Spleen (tissue), 11 donors: ENCODE measurements at regions not wholly inside any gene's neighbourhood (a gene's known extent, or its start where the extent isn't known, plus 50 kb on each side); places are given as distances from the start of the nearest gene placed in this dataset.

Experiments used
- DNase-seq: peaks from one replicate; pipeline ENCODE4 v3.0.0-alpha.2; 2020
- H3K27ac ChIP-seq, 8 donors: fragments of 200-600 bp; sonication (generic) in 7 of 8; 1 replicate in 4 of 8; 2 replicates in 4 of 8; pipeline versions ENCODE4 v1.5.0 to v1.8.0; 2016 to 2021; ENCODE audit warnings: inconsistent platforms in 4 of 8, mild to moderate bottlenecking in 4 of 8, moderate library complexity in 1 of 8
- H3K27me3 ChIP-seq, 7 donors: fragments of 200-600 bp; sonication (generic) in 6 of 7; replicated peaks in 1 of 7; 1 replicate in 4 of 7; 2 replicates in 3 of 7; pipeline versions ENCODE4 v1.5.0 to v1.8.0; 2016 to 2021; ENCODE audit warnings: inconsistent platforms in 3 of 7, mild to moderate bottlenecking in 1 of 7
- H3K36me3 ChIP-seq, 6 donors: fragments of 200-600 bp; sonication (generic) in 5 of 6; 1 replicate in 4 of 6; 2 replicates in 2 of 6; pipeline versions ENCODE4 v1.5.0 to v1.8.0; 2016 to 2021; ENCODE audit warnings: inconsistent platforms in 2 of 6
- H3K4me1 ChIP-seq, 6 donors: fragments of 200-600 bp; sonication (generic) in 5 of 6; 1 replicate in 3 of 6; 2 replicates in 3 of 6; pipeline versions ENCODE4 v1.5.0 to v1.8.0; 2016 to 2021; ENCODE audit warnings: inconsistent platforms in 3 of 6
- H3K4me3 ChIP-seq, 8 donors: fragments of 200-600 bp; sonication (generic) in 7 of 8; 1 replicate in 4 of 8; 2 replicates in 4 of 8; pipeline versions ENCODE4 v1.5.0 to v1.8.0; 2016 to 2021; ENCODE audit warnings: inconsistent platforms in 4 of 8, mild to moderate bottlenecking in 4 of 8, moderate library complexity in 2 of 8
- H3K9me3 ChIP-seq, 8 donors: fragments of 200-600 bp; sonication (generic) in 7 of 8; 1 replicate in 4 of 8; 2 replicates in 4 of 8; pipeline versions ENCODE4 v1.5.0 to v1.8.0; 2016 to 2021; ENCODE audit warnings: inconsistent platforms in 4 of 8
- POLR2A ChIP-seq, 3 donors: fragments of 450-650 bp; IDR thresholded peaks; one replicate each; pipeline ENCODE4 v1.5.1; 2017; ENCODE audit warnings: antibody characterized with exemption in 3 of 3, mild to moderate bottlenecking in 1 of 3
- POLR2AphosphoS5 ChIP-seq, 3 donors: sonication (generic); formaldehyde crosslinking; IDR thresholded peaks; one replicate each; pipeline ENCODE4 v1.5.1; 2017; ENCODE audit warnings: antibody characterized with exemption in 3 of 3
- WGBS, 5 donors: extraction: QIAGEN DNeasy Blood & Tissue Kit in 3 of 5; methylation state at CpG; one replicate each; pipeline versions ENCODE4 v1.1.5 to v1.1.7; 2013 to 2018; 5-methylcytosine and 5-hydroxymethylcytosine counted together
- intact Hi-C: fragments of 100-400 bp; cut with DNase I; formaldehyde crosslinking; loops from one replicate; pipeline ENCODE4 v1.15.0; 2023; ENCODE audit warnings: low total_unique reads
- TF ChIP-seq, protein P1 (sequence below), 11 experiments: fragments of 200-600 bp in 7 of 11; fragments of 450-650 bp in 4 of 11; sonication (generic) in 4 of 11; IDR thresholded peaks in 8 of 11; conservative IDR thresholded peaks in 3 of 11; 1 replicate in 7 of 11; 2 replicates in 4 of 11; pipeline versions ENCODE4 v1.4.0 to v1.8.0; 2016 to 2021; ENCODE audit warnings: antibody characterized with exemption in 11 of 11, inconsistent platforms in 4 of 11, mild to moderate bottlenecking in 1 of 11
- donor health status: healthy with polysubstance abuse.
- donor health status: DM: no; HTN: no; CAD: no; lungs with moderate emphysema.
- donor health status: DM: no; HTN: no; CAD: no.
- donor health status: Bipolar disorder and iron deficiency.
- donor health status: healthy.
- donor health status: DM: no; HTN: no; CAD: no.
- donor health status: DM: yes; HTN: yes; CAD: no.

DNA sequence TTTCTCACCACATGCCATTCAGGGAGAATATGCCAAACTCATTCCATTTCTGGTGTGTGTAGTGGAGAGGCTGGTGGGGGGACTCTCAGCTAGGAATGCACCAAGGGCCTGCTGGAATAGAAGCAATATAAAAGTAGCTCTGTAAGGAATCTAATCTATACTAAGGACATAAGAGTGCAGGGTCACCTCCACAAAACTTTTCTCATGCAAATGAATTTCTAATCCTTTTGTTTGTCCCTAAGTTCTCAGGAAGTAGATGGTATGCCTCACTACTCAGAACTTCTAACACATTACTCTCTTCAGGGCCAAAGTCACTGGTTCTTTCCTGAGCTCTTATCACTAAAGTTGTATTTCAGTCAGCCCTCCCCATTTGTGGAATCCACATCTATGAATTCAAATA lies 427.2 kb downstream of the C6orf118 start:
- TF ChIP-seq POLR2A (IDR thresholded peaks at IDR 0.05) (no peak), POLR2AphosphoS5 (IDR thresholded peaks at IDR 0.05) (no peak)
- TF ChIP-seq, protein P1, sequence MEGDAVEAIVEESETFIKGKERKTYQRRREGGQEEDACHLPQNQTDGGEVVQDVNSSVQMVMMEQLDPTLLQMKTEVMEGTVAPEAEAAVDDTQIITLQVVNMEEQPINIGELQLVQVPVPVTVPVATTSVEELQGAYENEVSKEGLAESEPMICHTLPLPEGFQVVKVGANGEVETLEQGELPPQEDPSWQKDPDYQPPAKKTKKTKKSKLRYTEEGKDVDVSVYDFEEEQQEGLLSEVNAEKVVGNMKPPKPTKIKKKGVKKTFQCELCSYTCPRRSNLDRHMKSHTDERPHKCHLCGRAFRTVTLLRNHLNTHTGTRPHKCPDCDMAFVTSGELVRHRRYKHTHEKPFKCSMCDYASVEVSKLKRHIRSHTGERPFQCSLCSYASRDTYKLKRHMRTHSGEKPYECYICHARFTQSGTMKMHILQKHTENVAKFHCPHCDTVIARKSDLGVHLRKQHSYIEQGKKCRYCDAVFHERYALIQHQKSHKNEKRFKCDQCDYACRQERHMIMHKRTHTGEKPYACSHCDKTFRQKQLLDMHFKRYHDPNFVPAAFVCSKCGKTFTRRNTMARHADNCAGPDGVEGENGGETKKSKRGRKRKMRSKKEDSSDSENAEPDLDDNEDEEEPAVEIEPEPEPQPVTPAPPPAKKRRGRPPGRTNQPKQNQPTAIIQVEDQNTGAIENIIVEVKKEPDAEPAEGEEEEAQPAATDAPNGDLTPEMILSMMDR (IDR thresholded peaks at IDR 0.05 in 8 of 11, conservative IDR thresholded peaks at IDR 0.05 in 3 of 11) = no peak
- H3K36me3 ChIP-seq = no peaks in the 10 kb centered on the region
- intact Hi-C loops = no loop called here
- peaks cover 0 to 4% (median 0%) of the 10 kb centered on the region in 8 donors for H3K9me3 ChIP-seq
- no peaks in the 10 kb centered on the region for H3K4me1 ChIP-seq
- no peak for DNase-seq
- no peaks in the 10 kb centered on the region for H3K27me3 ChIP-seq
- H3K27ac ChIP-seq = no peak overlapping the region
- H3K4me3 ChIP-seq = no peak overlapping the region

DNA sequence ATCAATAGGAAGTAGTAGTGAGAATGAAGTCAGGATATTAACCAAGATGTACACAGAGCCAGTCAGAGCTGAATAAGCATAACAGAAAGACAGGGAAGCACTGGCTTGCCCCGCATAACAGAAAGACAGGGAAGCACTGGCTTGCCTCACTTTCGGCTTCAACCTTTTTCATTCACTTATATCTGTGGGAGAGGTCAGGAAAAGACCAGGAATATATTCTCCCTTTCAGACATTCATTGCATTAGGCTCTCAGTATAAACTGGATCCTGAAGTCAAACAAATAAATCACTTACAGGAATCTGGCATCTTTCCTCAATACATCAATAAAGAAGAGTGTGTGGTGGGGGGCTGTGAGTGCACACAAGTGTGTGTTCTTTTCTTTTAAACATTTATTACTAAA lies 437.6 kb downstream of the C6orf118 start:
- H3K4me1 ChIP-seq = no peaks in the 10 kb centered on the region
- no peaks in the 10 kb centered on the region for H3K36me3 ChIP-seq
- H3K27me3 ChIP-seq = no peaks in the 10 kb centered on the region
- no peak overlapping the region for H3K4me3 ChIP-seq
- intact Hi-C loops = no loop called here
- no peak for DNase-seq
- H3K27ac ChIP-seq = no peak overlapping the region
- 79 to 82% (median 80%) methylated on average over 2 of the region's 2 CpGs for WGBS, 5 donors
- TF ChIP-seq POLR2A (IDR thresholded peaks at IDR 0.05) (no peak), POLR2AphosphoS5 (IDR thresholded peaks at IDR 0.05) (no peak)
- TF ChIP-seq, protein P1 (IDR thresholded peaks at IDR 0.05 in 8 of 11, conservative IDR thresholded peaks at IDR 0.05 in 3 of 11) = no peak
- peaks cover 0 to 24% (median 14%) of the 10 kb centered on the region in 8 donors for H3K9me3 ChIP-seq

DNA sequence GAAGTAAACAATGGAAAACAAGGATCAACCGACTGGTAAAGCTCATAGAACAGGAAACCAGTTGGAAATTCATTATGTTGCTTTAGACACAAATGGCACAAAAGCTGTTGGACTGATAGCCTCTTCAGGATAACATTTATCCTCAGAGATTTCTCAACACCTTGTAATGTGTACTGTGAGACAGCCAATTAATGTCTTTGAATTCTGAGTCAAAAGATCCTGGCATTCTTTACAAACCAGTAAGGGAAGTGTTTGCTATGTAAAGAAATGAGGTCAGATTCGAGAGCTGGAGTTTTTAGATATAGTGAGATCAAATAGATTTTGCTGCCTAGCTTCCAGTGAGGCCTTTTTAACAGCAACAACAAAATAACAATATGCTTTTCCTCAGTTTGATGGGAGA lies 439.2 kb downstream of the C6orf118 start:
- Histone ChIP-seq H3K9me3 (peaks cover 0 to 31% (median 21%) of the 10 kb centered on the region in 8 donors), H3K36me3 (no peaks in the 10 kb centered on the region), H3K27me3 (no peaks in the 10 kb centered on the region), H3K27ac (no peak overlapping the region), H3K4me3 (no peak overlapping the region), H3K4me1 (no peaks in the 10 kb centered on the region)
- DNase-seq = no peak
- WGBS, 5 donors = 45 to 57% (median 47%) methylated on average over 2 of the region's 2 CpGs
- TF ChIP-seq POLR2A (IDR thresholded peaks at IDR 0.05) = no peak
- no peak for TF ChIP-seq POLR2AphosphoS5 (IDR thresholded peaks at IDR 0.05)
- TF ChIP-seq, protein P1 (IDR thresholded peaks at IDR 0.05 in 8 of 11, conservative IDR thresholded peaks at IDR 0.05 in 3 of 11) = no peak
- intact Hi-C loops = no loop called here

DNA sequence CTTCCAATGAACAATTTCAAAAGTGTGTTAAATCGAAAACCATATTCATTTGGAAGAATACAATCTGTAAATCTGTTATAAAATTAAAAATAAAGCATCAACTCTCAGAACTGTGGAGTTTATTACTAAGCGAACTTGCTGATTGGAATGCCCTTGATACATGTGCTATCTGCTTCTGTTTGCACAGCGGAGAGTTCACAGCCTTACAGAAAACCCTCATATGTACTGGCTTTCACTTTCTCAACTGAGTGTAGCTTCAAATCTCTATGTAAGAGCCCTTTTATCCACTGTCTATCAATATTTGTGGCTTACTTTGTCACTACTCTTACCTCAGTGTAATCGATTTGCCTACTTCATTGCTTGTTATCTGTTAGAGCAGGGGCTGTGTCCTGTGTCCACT lies 447.4 kb downstream of the C6orf118 start:
- no peak for TF ChIP-seq POLR2AphosphoS5 (IDR thresholded peaks at IDR 0.05)
- no peak for TF ChIP-seq POLR2A (IDR thresholded peaks at IDR 0.05)
- TF ChIP-seq, protein P1 (IDR thresholded peaks at IDR 0.05 in 8 of 11, conservative IDR thresholded peaks at IDR 0.05 in 3 of 11) = no peak
- H3K9me3 ChIP-seq = peaks cover 0 to 28% (median 9%) of the 10 kb centered on the region in 8 donors
- no peaks in the 10 kb centered on the region for H3K36me3 ChIP-seq
- intact Hi-C loops = no loop called here
- 74 to 86% (median 79%) methylated on average over 4 of the region's 4 CpGs for WGBS, 5 donors
- no peak overlapping the region for H3K27ac ChIP-seq
- no peaks in the 10 kb centered on the region for H3K27me3 ChIP-seq
- no peak for DNase-seq
- no peaks in the 10 kb centered on the region for H3K4me1 ChIP-seq
- no peak overlapping the region for H3K4me3 ChIP-seq
